Neural cell (in vitro differentiated cells): ENCODE measurements at regions not wholly inside any gene's neighbourhood (a gene's known extent, or its start where the extent isn't known, plus 50 kb on each side); places are given as distances from the start of the nearest gene placed in this dataset.

ENCODE experiments used
- H2AFZ ChIP-seq: fragments of 200-600, 300-800 bp; sonication (generic), shearing (Covaris generic); 2 replicates; pipeline ENCODE4 v1.6.0; 2014; ENCODE audit warnings: low read depth, mild to moderate bottlenecking, antibody characterized with exemption, low read length, moderate library complexity
- H3F3A ChIP-seq: fragments of 200-600 bp; shearing (Covaris generic); 2 replicates; pipeline ENCODE4 v1.6.1; 2016; ENCODE audit warnings: mild to moderate bottlenecking, moderate library complexity, mixed read lengths, antibody characterized with exemption, low read length; ENCODE audit not compliant: insufficient read depth, poor library complexity, severe bottlenecking
- H3K27ac ChIP-seq: fragments of 200-600, 300-800 bp; sonication (generic), shearing (Covaris generic); 2 replicates; pipeline ENCODE4 v1.5.1; 2014; ENCODE audit warnings: mild to moderate bottlenecking, low read length, moderate library complexity
- H3K27me3 ChIP-seq: fragments of 300-800, 200-600 bp; sonication (generic), shearing (Covaris generic); 2 replicates; pipeline ENCODE4 v1.6.0; 2014; ENCODE audit warnings: mild to moderate bottlenecking, low read depth, low read length, moderate library complexity; ENCODE audit not compliant: insufficient read depth
- H3K36me3 ChIP-seq: fragments of 300-800, 200-600 bp; sonication (generic), shearing (Covaris generic); 2 replicates; pipeline ENCODE4 v1.5.1; 2014; ENCODE audit warnings: mild to moderate bottlenecking, antibody characterized with exemption, low read length, moderate library complexity; ENCODE audit not compliant: insufficient read depth
- H3K4me2 ChIP-seq: fragments of 300-800, 200-600 bp; sonication (generic), shearing (Covaris generic); 2 replicates; pipeline ENCODE4 v1.6.0; 2014; ENCODE audit warnings: mild to moderate bottlenecking, low read length
- H3K4me3 ChIP-seq: fragments of 300-800, 200-600 bp; sonication (generic), shearing (Covaris generic); 2 replicates; pipeline ENCODE4 v1.5.1; 2014; ENCODE audit warnings: mild to moderate bottlenecking, low read length, moderate library complexity
- H3K79me2 ChIP-seq: fragments of 200-600 bp; shearing (Covaris generic); replicated peaks from 2 replicates; pipeline ENCODE4 v1.6.0; 2014; ENCODE audit warnings: mild to moderate bottlenecking, low read length, moderate library complexity; ENCODE audit not compliant: insufficient read depth
- H3K9ac ChIP-seq: fragments of 300-800, 200-600 bp; sonication (generic), shearing (Covaris generic); 2 replicates; pipeline ENCODE4 v1.6.1; 2016; ENCODE audit warnings: mild to moderate bottlenecking, low read length, mixed read lengths
- H3K9me2 ChIP-seq: fragments of 200-600 bp; shearing (Covaris generic); 2 replicates; pipeline ENCODE4 v1.6.1; 2016; ENCODE audit warnings: mild to moderate bottlenecking, low read length, mixed read lengths; ENCODE audit not compliant: insufficient read depth
- H3K9me3 ChIP-seq: fragments of 200-600, 300-800 bp; sonication (generic), shearing (Covaris generic); 2 replicates; pipeline ENCODE4 v1.6.1; 2016; ENCODE audit warnings: mild to moderate bottlenecking, mixed run types, low read length, moderate library complexity, mixed read lengths
- H4K20me1 ChIP-seq: fragments of 200-600 bp; shearing (Covaris generic); 2 replicates; pipeline ENCODE4 v1.6.1; 2016; ENCODE audit warnings: mild to moderate bottlenecking, mixed run types; ENCODE audit not compliant: insufficient read depth
- EP300 ChIP-seq: fragments of 450-650 bp; conservative IDR thresholded peaks from 2 replicates; pipeline ENCODE4 v1.6.1; 2014; ENCODE audit warnings: antibody characterized with exemption, mild to moderate bottlenecking, moderate library complexity; ENCODE audit not compliant: poor library complexity, severe bottlenecking
- EZH2 ChIP-seq: fragments of 200-600, 300-800 bp; shearing (Covaris generic), sonication (generic); IDR thresholded peaks from 2 replicates; pipeline ENCODE4 v1.6.1; 2014; ENCODE audit warnings: antibody characterized with exemption, low read length, borderline replicate concordance, mild to moderate bottlenecking; ENCODE audit not compliant: insufficient read depth, poor library complexity, severe bottlenecking
- MXI1 ChIP-seq: fragments of 450-650 bp; conservative IDR thresholded peaks from 2 replicates; pipeline ENCODE4 v1.6.1; 2014; ENCODE audit warnings: antibody characterized with exemption, mild to moderate bottlenecking; ENCODE audit not compliant: poor library complexity, severe bottlenecking
- POLR2AphosphoS5 ChIP-seq: IDR thresholded peaks from 2 replicates; pipeline ENCODE4 v1.6.1; 2012
- RAD21 ChIP-seq: fragments of 450-650 bp; conservative IDR thresholded peaks from 2 replicates; pipeline ENCODE4 v1.6.1; 2014; ENCODE audit warnings: antibody characterized with exemption, mild to moderate bottlenecking, moderate library complexity
- REST ChIP-seq: IDR thresholded peaks from 2 replicates; pipeline ENCODE4 v1.6.1; 2012; ENCODE audit warnings: borderline replicate concordance
- SMC3 ChIP-seq: fragments of 450-650 bp; conservative IDR thresholded peaks from 2 replicates; pipeline ENCODE4 v1.6.1; 2014; ENCODE audit warnings: antibody characterized with exemption, mild to moderate bottlenecking, moderate library complexity; ENCODE audit not compliant: poor library complexity
- TAF1 ChIP-seq: IDR thresholded peaks from 2 replicates; pipeline ENCODE4 v1.6.1; 2012; ENCODE audit warnings: low read depth
- TF ChIP-seq, protein P1 (sequence below): fragments of 450-650 bp; IDR thresholded peaks from 2 replicates; pipeline ENCODE4 v1.5.1; 2014; ENCODE audit warnings: antibody characterized with exemption, mild to moderate bottlenecking, moderate library complexity; ENCODE audit not compliant: poor library complexity, severe bottlenecking

DNA sequence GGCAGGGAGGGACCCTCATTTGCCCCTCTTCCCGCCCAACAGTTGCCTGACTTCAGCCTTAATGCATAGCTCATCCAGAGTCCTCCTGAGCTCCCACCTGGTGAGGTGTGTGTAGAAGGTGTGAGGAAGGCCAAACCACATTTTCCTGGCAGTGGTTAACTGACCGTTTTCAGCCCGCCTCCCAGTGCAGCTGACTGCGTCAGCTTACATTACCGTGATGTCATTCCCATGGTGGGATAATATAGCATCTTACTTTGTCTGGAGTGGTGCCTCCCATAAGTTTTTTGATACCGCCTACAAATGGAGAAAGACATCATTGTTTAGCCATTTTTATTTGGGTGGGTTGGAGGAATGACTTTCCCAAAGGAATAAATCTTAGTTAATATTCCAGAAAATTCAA, 151.9 kb downstream of the C9orf152 start:
- Histone ChIP-seq H3K79me2 (peaks cover 9% of the 10 kb centered on the region), H3K9ac (no peak overlapping the region), H3K27ac (no peak overlapping the region), H2AFZ (no peak overlapping the region), H3K9me2 (no peaks in the 10 kb centered on the region), H3K27me3 (no peaks in the 10 kb centered on the region), H3F3A (no peaks in the 10 kb centered on the region), H3K9me3 (no peaks in the 10 kb centered on the region), H3K36me3 (no peaks in the 10 kb centered on the region), H3K4me3 (no peak overlapping the region), H4K20me1 (no peaks in the 10 kb centered on the region), H3K4me2 (no peak overlapping the region)
- TF ChIP-seq EZH2 (no peak), TAF1 (no peak), MXI1 (no peak), SMC3 (no peak), REST (no peak), EP300 (no peak), POLR2AphosphoS5 (no peak), RAD21 (no peak)
- TF ChIP-seq, protein P1, sequence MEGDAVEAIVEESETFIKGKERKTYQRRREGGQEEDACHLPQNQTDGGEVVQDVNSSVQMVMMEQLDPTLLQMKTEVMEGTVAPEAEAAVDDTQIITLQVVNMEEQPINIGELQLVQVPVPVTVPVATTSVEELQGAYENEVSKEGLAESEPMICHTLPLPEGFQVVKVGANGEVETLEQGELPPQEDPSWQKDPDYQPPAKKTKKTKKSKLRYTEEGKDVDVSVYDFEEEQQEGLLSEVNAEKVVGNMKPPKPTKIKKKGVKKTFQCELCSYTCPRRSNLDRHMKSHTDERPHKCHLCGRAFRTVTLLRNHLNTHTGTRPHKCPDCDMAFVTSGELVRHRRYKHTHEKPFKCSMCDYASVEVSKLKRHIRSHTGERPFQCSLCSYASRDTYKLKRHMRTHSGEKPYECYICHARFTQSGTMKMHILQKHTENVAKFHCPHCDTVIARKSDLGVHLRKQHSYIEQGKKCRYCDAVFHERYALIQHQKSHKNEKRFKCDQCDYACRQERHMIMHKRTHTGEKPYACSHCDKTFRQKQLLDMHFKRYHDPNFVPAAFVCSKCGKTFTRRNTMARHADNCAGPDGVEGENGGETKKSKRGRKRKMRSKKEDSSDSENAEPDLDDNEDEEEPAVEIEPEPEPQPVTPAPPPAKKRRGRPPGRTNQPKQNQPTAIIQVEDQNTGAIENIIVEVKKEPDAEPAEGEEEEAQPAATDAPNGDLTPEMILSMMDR = no peak

GRCh38 chr9:110058304-110058953, 149.5 kb downstream of the C9orf152 start:
- no peaks in the 10 kb centered on the region for H3K9me2 ChIP-seq
- H3K4me3 ChIP-seq = no peak overlapping the region
- no peaks in the 10 kb centered on the region for H3K36me3 ChIP-seq
- H4K20me1 ChIP-seq = no peaks in the 10 kb centered on the region
- H3K27ac ChIP-seq = no peak overlapping the region
- no peaks in the 10 kb centered on the region for H3K9me3 ChIP-seq
- H3F3A ChIP-seq = no peaks in the 10 kb centered on the region
- TF ChIP-seq SMC3 (peak; percentile 19), EZH2 (no peak), EP300 (no peak), TAF1 (no peak), REST (no peak), RAD21 (peak; percentile 14)
- TF ChIP-seq, protein P1 = peak; percentile 20
- no peak overlapping the region for H3K4me2 ChIP-seq
- no peaks in the 10 kb centered on the region for H3K27me3 ChIP-seq
- H2AFZ ChIP-seq = no peak overlapping the region
- peaks cover 4% of the 10 kb centered on the region for H3K79me2 ChIP-seq
- H3K9ac ChIP-seq = no peak overlapping the region
